Adrenal gland (tissue), 9 donors: ENCODE measurements at regions not wholly inside any gene's neighbourhood (a gene's known extent, or its start where the extent isn't known, plus 50 kb on each side); places are given as distances from the start of the nearest gene placed in this dataset.

ENCODE experiments used
- DNase-seq, 7 donors: peaks; one replicate each; pipeline ENCODE4 v3.0.0-alpha.2; 2019 to 2020
- H3K27ac ChIP-seq, 5 donors: fragments of 200-600 bp; sonication (generic) in 4 of 5; 1 replicate in 3 of 5; 2 replicates in 2 of 5; pipeline versions ENCODE4 v1.5.1 to v1.8.0; 2016 to 2020; ENCODE audit warnings: mild to moderate bottlenecking in 1 of 5
- H3K27me3 ChIP-seq: fragments of 200-600 bp; 2 replicates; pipeline ENCODE4 v1.8.0; 2021
- H3K36me3 ChIP-seq, 2 donors: fragments of 200-600 bp; replicated peaks in 1 of 2; 1 replicate in 1 of 2; 2 replicates in 1 of 2; pipeline versions ENCODE4 v1.5.1 to v1.8.0; 2018 to 2022
- H3K4me1 ChIP-seq, 2 donors: fragments of 200-600 bp; replicated peaks in 1 of 2; 1 replicate in 1 of 2; 2 replicates in 1 of 2; pipeline versions ENCODE4 v1.5.1 to v1.8.0; 2018 to 2021
- H3K4me3 ChIP-seq, 4 donors: fragments of 200-600 bp; sonication (generic) in 3 of 4; one replicate each; pipeline ENCODE4 v1.5.1; 2016 to 2018
- H3K9me3 ChIP-seq, 3 donors: fragments of 200-600 bp; sonication (generic) in 1 of 3; replicated peaks in 1 of 3; 1 replicate in 2 of 3; 2 replicates in 1 of 3; pipeline versions ENCODE4 v1.5.1 to v1.8.0; 2016 to 2021
- POLR2A ChIP-seq, 2 donors: fragments of 450-650 bp; IDR thresholded peaks; one replicate each; pipeline ENCODE4 v1.6.1; 2017; ENCODE audit warnings: antibody characterized with exemption in 2 of 2, mild to moderate bottlenecking in 2 of 2, moderate library complexity in 1 of 2
- WGBS, 4 donors: extraction: QIAGEN DNeasy Blood & Tissue Kit in 2 of 4; methylation state at CpG; one replicate each; pipeline versions ENCODE4 v1.1.5 to v1.1.7; 2013 to 2017; 5-methylcytosine and 5-hydroxymethylcytosine counted together
- intact Hi-C, 2 donors: fragments of 100-400 bp; cut with DNase I; formaldehyde crosslinking; loops; one replicate each; pipeline versions ENCODE4 v1.14.1 to v1.15.0; 2022 to 2023
- TF ChIP-seq, protein P1 (sequence below), 6 experiments: fragments of 450-650 bp in 4 of 6; fragments of 200-600 bp in 2 of 6; sonication (generic) in 1 of 6; IDR thresholded peaks; 1 replicate in 5 of 6; 2 replicates in 1 of 6; pipeline versions ENCODE4 v1.5.1 to v1.8.0; 2016 to 2021; ENCODE audit warnings: antibody characterized with exemption in 6 of 6, mild to moderate bottlenecking in 2 of 6, moderate library complexity in 1 of 6
- donor health status: healthy with polysubstance abuse.
- donor health status: Bipolar disorder and iron deficiency.
- donor health status: DM: yes; HTN: yes; CAD: no.
- donor health status: DM: no; HTN: no; CAD: no.
- donor health status: DM: no; HTN: no; CAD: no.

DNA sequence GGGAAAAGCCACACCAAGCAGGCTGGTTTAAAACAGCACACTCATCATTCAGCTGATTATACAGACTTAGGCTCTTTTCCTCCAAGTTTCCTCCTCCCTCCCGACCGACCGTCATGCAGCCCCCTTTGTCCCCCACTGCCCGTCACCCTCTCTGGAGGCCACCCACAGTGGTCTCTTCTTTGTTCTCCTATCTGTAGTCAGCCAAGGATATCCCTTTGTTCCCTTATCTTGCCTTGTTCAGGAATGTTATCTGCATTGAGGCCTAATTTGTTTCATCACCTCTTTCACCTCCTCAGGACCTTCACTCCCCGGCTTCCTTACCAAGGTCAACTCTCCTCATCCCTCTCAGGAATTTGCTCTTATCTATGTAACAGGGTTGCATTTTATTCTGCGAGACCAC lies 186.4 kb upstream of the CDH13 start:
- intact Hi-C loops: no loop called here
- H3K27me3 ChIP-seq: peaks cover 4% of the 10 kb centered on the region
- no peaks in the 10 kb centered on the region for H3K36me3 ChIP-seq
- TF ChIP-seq POLR2A (IDR thresholded peaks at IDR 0.05): no peak
- TF ChIP-seq, protein P1, sequence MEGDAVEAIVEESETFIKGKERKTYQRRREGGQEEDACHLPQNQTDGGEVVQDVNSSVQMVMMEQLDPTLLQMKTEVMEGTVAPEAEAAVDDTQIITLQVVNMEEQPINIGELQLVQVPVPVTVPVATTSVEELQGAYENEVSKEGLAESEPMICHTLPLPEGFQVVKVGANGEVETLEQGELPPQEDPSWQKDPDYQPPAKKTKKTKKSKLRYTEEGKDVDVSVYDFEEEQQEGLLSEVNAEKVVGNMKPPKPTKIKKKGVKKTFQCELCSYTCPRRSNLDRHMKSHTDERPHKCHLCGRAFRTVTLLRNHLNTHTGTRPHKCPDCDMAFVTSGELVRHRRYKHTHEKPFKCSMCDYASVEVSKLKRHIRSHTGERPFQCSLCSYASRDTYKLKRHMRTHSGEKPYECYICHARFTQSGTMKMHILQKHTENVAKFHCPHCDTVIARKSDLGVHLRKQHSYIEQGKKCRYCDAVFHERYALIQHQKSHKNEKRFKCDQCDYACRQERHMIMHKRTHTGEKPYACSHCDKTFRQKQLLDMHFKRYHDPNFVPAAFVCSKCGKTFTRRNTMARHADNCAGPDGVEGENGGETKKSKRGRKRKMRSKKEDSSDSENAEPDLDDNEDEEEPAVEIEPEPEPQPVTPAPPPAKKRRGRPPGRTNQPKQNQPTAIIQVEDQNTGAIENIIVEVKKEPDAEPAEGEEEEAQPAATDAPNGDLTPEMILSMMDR (IDR thresholded peaks at IDR 0.05): no peak
- no peaks in the 10 kb centered on the region for H3K4me1 ChIP-seq
- no peaks in the 10 kb centered on the region for H3K9me3 ChIP-seq
- WGBS, 4 donors: 25 to 36% (median 30%) methylated on average over 6 of the region's 6 CpGs
- no peak overlapping the region for H3K27ac ChIP-seq
- no peak for DNase-seq
- no peak overlapping the region for H3K4me3 ChIP-seq

DNA sequence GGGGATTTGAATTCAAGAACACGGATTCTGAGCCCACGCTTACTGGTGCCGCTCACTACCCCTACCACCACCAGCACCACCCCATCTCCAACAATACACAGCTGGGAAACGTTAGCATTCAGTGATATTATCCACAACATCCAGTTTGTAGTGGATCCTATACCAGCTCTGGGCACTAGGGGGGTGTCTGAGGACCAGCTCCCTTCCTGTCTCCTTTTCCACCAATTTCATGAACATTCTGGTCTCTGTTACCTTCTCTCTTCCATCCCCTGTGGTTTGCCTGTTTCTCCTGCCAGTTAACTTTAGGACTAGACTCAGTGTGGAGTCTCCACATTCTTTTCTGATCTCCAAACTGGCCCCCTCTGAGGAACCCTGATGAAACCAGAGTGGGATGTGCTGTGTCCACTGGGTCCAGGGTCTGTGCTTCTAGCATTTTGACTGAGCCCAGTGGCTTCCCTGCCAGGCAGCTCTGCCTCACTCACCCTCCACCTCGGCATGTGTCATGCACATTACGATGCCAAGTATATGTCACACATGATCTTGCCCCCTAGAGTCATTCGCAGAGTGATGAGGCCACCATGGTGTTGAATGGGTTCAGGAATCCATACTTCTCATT lies 187.0 kb upstream of the CDH13 start:
- 66 to 75% (median 71%) methylated on average over 5 to 7 of the region's 7 CpGs for WGBS, 4 donors
- Histone ChIP-seq H3K27ac (no peak overlapping the region), H3K4me1 (no peaks in the 10 kb centered on the region), H3K36me3 (no peaks in the 10 kb centered on the region), H3K27me3 (peaks cover 4% of the 10 kb centered on the region), H3K4me3 (no peak overlapping the region), H3K9me3 (no peaks in the 10 kb centered on the region)
- TF ChIP-seq POLR2A (IDR thresholded peaks at IDR 0.05): no peak
- TF ChIP-seq, protein P1 (IDR thresholded peaks at IDR 0.05): peak in 1 of 6 experiments; percentile 18
- intact Hi-C loops: no loop called here
- DNase-seq: no peak

DNA sequence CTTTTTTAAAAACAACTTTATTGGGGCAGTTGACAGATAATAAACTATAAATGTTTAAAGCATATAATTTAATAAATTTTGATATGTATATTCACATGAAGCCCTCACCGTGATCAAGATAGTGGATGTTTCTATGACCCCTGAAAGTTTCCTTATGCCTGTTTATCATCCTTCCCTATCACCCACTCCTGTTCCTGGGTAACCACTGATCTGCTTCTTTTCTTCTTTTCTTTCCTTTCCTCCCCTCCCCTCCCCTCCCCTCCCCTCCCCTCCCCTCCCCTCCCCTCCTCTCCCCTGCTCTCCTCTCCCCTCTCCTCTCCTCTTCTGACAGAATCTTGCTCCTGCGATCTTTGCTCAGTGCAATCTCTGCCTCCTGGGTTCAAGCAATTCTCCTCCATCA lies 193.7 kb upstream of the CDH13 start:
- peaks cover 4% of the 10 kb centered on the region for H3K27me3 ChIP-seq
- TF ChIP-seq POLR2A (IDR thresholded peaks at IDR 0.05): no peak
- TF ChIP-seq, protein P1 (IDR thresholded peaks at IDR 0.05): no peak
- H3K36me3 ChIP-seq: no peaks in the 10 kb centered on the region
- H3K27ac ChIP-seq: no peak overlapping the region
- 78 to 100% (median 85%) methylated on average over 2 of the region's 2 CpGs for WGBS, 4 donors
- no peak overlapping the region for H3K4me3 ChIP-seq
- no peaks in the 10 kb centered on the region for H3K9me3 ChIP-seq
- DNase-seq: no peak
- H3K4me1 ChIP-seq: no peaks in the 10 kb centered on the region
- intact Hi-C loops: no loop called here

DNA sequence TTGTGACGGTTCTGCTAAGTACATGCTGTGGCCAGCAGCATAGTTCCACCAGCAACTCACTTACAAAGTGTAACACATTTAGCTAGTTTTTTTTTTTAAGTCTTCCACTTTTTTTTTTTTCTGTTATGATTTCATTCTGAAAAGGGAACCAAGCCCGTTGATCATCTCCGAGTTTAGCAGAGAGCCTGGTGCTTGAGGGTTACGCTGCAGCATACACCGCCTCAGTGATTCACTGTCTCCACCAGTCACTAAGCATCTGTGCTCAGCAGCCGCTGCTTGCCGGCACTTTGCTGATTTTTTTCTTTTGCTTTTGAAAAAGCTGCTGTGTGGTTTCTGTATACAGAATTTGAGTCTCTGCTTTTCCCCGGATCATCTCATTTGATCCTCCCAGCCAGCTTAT lies 194.5 kb upstream of the CDH13 start:
- 40 to 50% (median 45%) methylated on average over 8 of the region's 8 CpGs for WGBS, 4 donors
- Histone ChIP-seq H3K36me3 (no peaks in the 10 kb centered on the region), H3K9me3 (no peaks in the 10 kb centered on the region), H3K4me1 (no peaks in the 10 kb centered on the region), H3K27me3 (peaks cover 2% of the 10 kb centered on the region), H3K4me3 (no peak overlapping the region), H3K27ac (no peak overlapping the region)
- TF ChIP-seq, protein P1 (IDR thresholded peaks at IDR 0.05): no peak
- no peak for TF ChIP-seq POLR2A (IDR thresholded peaks at IDR 0.05)
- DNase-seq: peak in 1 of 7 donors; percentile 53
- intact Hi-C loops: no loop called here
